ENCODE measurements at regions not wholly inside any gene's neighbourhood (a gene's known extent, or its start where the extent isn't known, plus 50 kb on each side); places are given as distances from the start of the nearest gene placed in this dataset.
"Not testable (repeated sequence)": the region's sequence is repeated elsewhere in the genome, so short reads cannot be mapped to it uniquely, and the experiment has no call there.

GRCh38 chr14:57009585-57010515, 199.6 kb upstream of the OTX2 start:
- no peak overlapping the region for H3K4me3 ChIP-seq (ENCODE audit: low read length)
- DNase-seq (ENCODE audit: low read depth, low spot score): no peak

- DNase-seq (ENCODE audit: low read depth, low spot score): no peak
- H3K4me3 ChIP-seq (ENCODE audit: low read length): no peak overlapping the region
Observed at GRCh38 chr14:57008534-57008933, 198.3 kb upstream of the OTX2 start.

GRCh38 chr14:56998728-56999127, 188.4 kb upstream of the OTX2 start:
- H3K4me3 ChIP-seq (ENCODE audit: low read length): no peak overlapping the region
- DNase-seq (ENCODE audit: low read depth, low spot score): no peak

- DNase-seq (ENCODE audit: low read depth, low spot score): no peak
- H3K4me3 ChIP-seq (ENCODE audit: low read length): no peak overlapping the region
Observed at GRCh38 chr14:56996721-56997399, 186.6 kb upstream of the OTX2 start.

- H3K4me3 ChIP-seq (ENCODE audit: low read length): no peak overlapping the region
- DNase-seq (ENCODE audit: low read depth, low spot score): no peak
Observed at GRCh38 chr14:56995010-56995409, 184.7 kb upstream of the OTX2 start.

- no peak overlapping the region for H3K4me3 ChIP-seq (ENCODE audit: low read length)
- DNase-seq (ENCODE audit: low read depth, low spot score): no peak
Observed at GRCh38 chr14:56992332-56992820, 182.1 kb upstream of the OTX2 start.

GRCh38 chr14:56990991-56991627, 180.8 kb upstream of the OTX2 start:
- not testable (repeated sequence) for DNase-seq (ENCODE audit: low read depth, low spot score); H3K4me3 ChIP-seq (ENCODE audit: low read length)

- no peak overlapping the region for H3K4me3 ChIP-seq (ENCODE audit: low read length)
- DNase-seq (ENCODE audit: low read depth, low spot score): no peak
Observed at GRCh38 chr14:56989359-56989758, 179.1 kb upstream of the OTX2 start.

- DNase-seq (ENCODE audit: low read depth, low spot score): no peak
- no peak overlapping the region for H3K4me3 ChIP-seq (ENCODE audit: low read length)
Observed at GRCh38 chr14:56979936-56980335, 169.7 kb upstream of the OTX2 start.

- DNase-seq (ENCODE audit: low read depth, low spot score): no peak
- no peak overlapping the region for H3K4me3 ChIP-seq (ENCODE audit: low read length)
Observed at GRCh38 chr14:56976211-56976610, 165.9 kb upstream of the OTX2 start.

GRCh38 chr14:56975521-56975920, 165.2 kb upstream of the OTX2 start:
- DNase-seq (ENCODE audit: low read depth, low spot score): no peak
- H3K4me3 ChIP-seq (ENCODE audit: low read length): no peak overlapping the region

- no peak overlapping the region for H3K4me3 ChIP-seq (ENCODE audit: low read length)
- DNase-seq (ENCODE audit: low read depth, low spot score): no peak
Observed at GRCh38 chr14:56972948-56973347, 162.7 kb upstream of the OTX2 start.

- no peak overlapping the region for H3K4me3 ChIP-seq (ENCODE audit: low read length)
- DNase-seq (ENCODE audit: low read depth, low spot score): no peak
Observed at GRCh38 chr14:56964895-56965294, 154.6 kb upstream of the OTX2 start.

GRCh38 chr14:56963381-56963780, 153.1 kb upstream of the OTX2 start:
- no peak overlapping the region for H3K4me3 ChIP-seq (ENCODE audit: low read length)
- no peak for DNase-seq (ENCODE audit: low read depth, low spot score)

- DNase-seq (ENCODE audit: low read depth, low spot score): no peak
Observed at GRCh38 chr14:56962444-56963080, 152.3 kb upstream of the OTX2 start.

GRCh38 chr14:56959869-56960268, 149.6 kb upstream of the OTX2 start:
- no peak for DNase-seq (ENCODE audit: low read depth, low spot score)
- H3K4me3 ChIP-seq (ENCODE audit: low read length): no peak overlapping the region

More at GRCh38 chr14:56962444-56963080, 152.3 kb upstream of the OTX2 start:
- no peak overlapping the region for H3K4me3 ChIP-seq (ENCODE audit: low read length)

GRCh38 chr14:56959121-56959520, 148.8 kb upstream of the OTX2 start:
- no peak overlapping the region for H3K4me3 ChIP-seq (ENCODE audit: low read length)
- DNase-seq (ENCODE audit: low read depth, low spot score): no peak

GRCh38 chr14:56956182-56956581, 145.9 kb upstream of the OTX2 start:
- no peak overlapping the region for H3K4me3 ChIP-seq (ENCODE audit: low read length)
- no peak for DNase-seq (ENCODE audit: low read depth, low spot score)

GRCh38 chr14:56955745-56956144, 145.5 kb upstream of the OTX2 start:
- H3K4me3 ChIP-seq (ENCODE audit: low read length): no peak overlapping the region
- no peak for DNase-seq (ENCODE audit: low read depth, low spot score)
